Large intestine (tissue), 3 donors: ENCODE measurements at regions not wholly inside any gene's neighbourhood (a gene's known extent, or its start where the extent isn't known, plus 50 kb on each side); places are given as distances from the start of the nearest gene placed in this dataset.

Experiments
- DNase-seq, 2 donors: peaks; one replicate each; pipeline versions ENCODE4 v3.0.0 to v3.0.0-alpha.2; 2013
- H3K27ac ChIP-seq: one replicate; pipeline ENCODE4 v1.5.1; 2013; ENCODE audit warnings: low read length
- H3K27me3 ChIP-seq: 2 replicates; pipeline ENCODE4 v1.6.1; 2013; ENCODE audit warnings: low read length; ENCODE audit not compliant: control insufficient read depth, insufficient read depth
- H3K36me3 ChIP-seq: 2 replicates; pipeline ENCODE4 v1.6.1; 2013; ENCODE audit warnings: low read length; ENCODE audit not compliant: control insufficient read depth, insufficient read depth
- H3K4me1 ChIP-seq: one replicate; pipeline ENCODE4 v1.6.1; 2013; ENCODE audit warnings: low read length; ENCODE audit not compliant: control insufficient read depth, insufficient read depth
- H3K4me3 ChIP-seq: one replicate; pipeline ENCODE4 v1.5.1; 2013; ENCODE audit warnings: low read length
- H3K9me3 ChIP-seq: one replicate; pipeline ENCODE4 v1.6.1; 2013; ENCODE audit warnings: mild to moderate bottlenecking, low read depth, low read length, moderate library complexity; ENCODE audit not compliant: control insufficient read depth
- WGBS: methylation state at CpG from one replicate; pipeline ENCODE4 v1.1.5; 2013; ENCODE audit warnings: low lambda C conversion rate; ENCODE audit not compliant: insufficient coverage; 5-methylcytosine and 5-hydroxymethylcytosine counted together

DNA sequence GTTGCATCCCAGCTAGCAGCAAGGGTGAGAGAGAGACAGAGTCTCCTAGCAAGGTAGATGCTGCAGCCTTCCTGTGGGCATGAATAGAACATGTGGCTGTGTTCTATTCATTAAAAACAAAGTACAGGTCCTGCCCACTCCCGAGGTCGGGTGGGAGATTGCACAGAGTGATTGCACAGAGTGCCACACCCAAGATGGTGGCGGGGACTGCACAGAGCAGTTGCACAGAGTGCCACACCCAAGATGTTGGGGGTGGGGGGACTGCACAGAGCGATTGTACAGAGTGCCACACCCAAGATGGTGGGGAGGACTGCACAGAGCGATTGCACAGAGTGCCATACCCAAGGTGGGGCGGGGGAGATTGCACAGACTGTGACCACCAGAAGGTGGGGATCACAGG is 410.8 kb upstream of the EEF2KMT start:
- Histone ChIP-seq H3K36me3 (no peaks in the 10 kb centered on the region), H3K9me3 (no peaks in the 10 kb centered on the region), H3K4me3 (no peak overlapping the region), H3K4me1 (no peaks in the 10 kb centered on the region), H3K27ac (no peak overlapping the region), H3K27me3 (no peaks in the 10 kb centered on the region)
- WGBS: no CpG with 5 or more reads among the region's 6 CpGs
- DNase-seq: no peak

DNA sequence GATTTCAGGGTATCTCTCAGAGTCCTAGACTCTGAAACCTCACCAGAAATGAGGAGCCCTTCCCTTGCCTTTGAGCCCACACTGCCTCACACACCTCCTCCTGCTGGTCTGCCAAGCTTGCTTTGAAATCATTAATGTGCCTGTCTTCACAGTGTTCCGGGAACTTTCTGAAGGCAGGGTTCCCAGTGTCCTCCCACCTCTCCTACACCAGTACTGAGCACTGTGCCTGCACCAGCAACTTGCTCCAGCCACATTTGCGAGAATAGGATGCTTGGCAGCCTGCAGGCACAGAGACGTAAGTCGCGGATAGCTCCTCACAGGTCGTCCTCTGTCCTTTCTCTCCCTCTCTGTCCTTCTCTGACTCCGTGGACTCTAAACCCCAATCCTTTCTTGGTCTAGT is 408.4 kb upstream of the EEF2KMT start:
- Histone ChIP-seq H3K4me3 (no peak overlapping the region), H3K27ac (no peak overlapping the region), H3K4me1 (no peaks in the 10 kb centered on the region), H3K9me3 (no peaks in the 10 kb centered on the region), H3K27me3 (no peaks in the 10 kb centered on the region), H3K36me3 (no peaks in the 10 kb centered on the region)
- WGBS: no CpG with 5 or more reads among the region's 7 CpGs
- no peak for DNase-seq

DNA sequence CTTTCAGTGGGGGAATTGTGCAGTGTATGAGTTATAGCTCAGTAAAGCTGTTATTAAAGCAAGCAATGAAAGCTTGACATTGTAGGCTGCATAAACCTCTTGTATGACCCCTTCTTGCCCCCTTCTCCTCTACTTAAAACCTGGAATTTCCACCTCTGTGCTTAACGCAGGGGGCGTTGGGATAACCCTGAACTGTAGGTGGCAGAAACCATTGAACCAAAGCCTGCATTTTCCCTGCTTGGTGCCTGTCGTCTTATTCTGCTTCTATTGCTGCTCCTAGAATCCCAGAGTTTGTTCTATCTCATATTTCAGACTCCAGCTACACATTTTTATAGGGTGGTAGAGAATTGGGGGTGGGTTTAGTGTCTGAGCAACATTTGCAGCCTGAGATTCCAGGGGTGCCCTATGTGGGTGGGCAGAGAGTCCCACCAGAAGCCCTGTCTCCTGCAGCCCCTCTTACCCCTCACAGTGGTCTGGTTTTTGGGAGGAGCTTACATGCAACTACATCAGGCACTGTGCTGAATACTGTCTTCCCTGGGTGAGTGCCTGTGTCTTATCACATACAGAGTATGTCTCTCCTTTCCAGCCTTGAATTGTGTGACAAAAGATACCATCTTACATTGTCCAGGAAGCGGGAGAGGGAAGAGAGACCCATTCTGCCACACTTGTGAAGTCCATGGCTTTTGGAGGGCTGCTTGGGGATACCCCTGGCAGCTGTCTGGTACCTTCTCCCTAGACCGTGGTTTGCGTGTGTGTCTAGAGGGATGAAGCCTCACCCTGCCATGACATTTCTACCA is 407.7 kb upstream of the EEF2KMT start:
- no peaks in the 10 kb centered on the region for H3K4me1 ChIP-seq
- no peaks in the 10 kb centered on the region for H3K9me3 ChIP-seq
- no CpG with 5 or more reads among the region's 6 CpGs for WGBS
- no peaks in the 10 kb centered on the region for H3K36me3 ChIP-seq
- H3K27me3 ChIP-seq: no peaks in the 10 kb centered on the region
- no peak overlapping the region for H3K27ac ChIP-seq
- no peak for DNase-seq
- H3K4me3 ChIP-seq: no peak overlapping the region

DNA sequence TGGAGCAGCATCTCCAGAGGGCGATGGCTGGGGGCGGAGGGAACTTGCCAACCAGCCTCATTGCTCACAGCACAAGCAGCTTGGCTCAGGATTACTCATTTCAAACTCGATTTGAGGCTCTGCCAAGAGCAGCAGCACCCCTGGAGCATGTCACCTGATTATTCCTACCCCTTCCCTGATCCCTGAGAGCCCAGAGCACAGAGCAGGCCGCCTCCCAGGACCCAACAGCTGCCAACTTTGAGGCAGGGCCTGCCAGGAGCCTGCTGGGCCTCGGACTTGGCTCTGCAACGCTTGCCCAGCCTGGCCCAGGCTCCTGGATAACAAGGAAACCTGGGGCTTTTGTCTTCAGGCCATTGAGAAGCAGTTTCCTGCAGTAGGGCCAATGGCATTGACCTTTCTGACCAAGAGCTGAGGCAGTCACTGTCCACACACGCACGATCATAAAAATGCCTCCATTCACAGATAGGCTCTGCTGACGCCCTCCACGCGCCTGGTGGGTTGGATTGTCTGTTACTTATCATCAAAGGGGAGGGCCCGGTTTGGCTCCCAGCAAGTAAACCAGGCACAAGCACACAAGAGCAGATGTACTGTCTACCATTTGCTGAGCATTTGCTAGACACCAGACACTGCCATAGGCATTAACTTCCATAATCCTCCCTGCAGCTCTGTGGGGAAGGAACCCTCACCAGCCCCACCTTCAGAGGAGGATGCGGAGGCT is 406.6 kb upstream of the EEF2KMT start:
- no peak for DNase-seq
- Histone ChIP-seq H3K4me1 (no peaks in the 10 kb centered on the region), H3K4me3 (no peak overlapping the region), H3K27ac (no peak overlapping the region), H3K9me3 (no peaks in the 10 kb centered on the region), H3K27me3 (no peaks in the 10 kb centered on the region), H3K36me3 (no peaks in the 10 kb centered on the region)
- WGBS: no CpG with 5 or more reads among the region's 13 CpGs

DNA sequence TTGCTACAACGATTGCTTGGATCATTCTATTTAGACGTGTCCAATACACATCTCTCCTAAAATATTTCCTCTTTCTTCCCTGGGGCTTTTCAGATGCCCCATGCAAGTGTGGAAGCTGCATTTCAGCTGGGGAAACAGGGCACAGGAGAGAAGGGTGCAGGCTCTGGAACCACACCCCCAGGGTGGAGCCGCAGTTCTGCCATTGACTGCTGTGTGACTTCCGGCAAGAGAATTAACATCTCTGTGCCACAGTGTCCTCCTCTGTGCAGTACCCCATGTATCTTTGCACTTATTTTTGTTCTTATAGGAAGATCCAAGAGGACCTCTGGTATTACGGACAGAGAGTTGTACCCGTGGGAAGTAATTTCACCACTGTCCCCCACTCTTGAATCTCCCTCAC is 405.3 kb upstream of the EEF2KMT start:
- Histone ChIP-seq H3K9me3 (no peaks in the 10 kb centered on the region), H3K27ac (no peak overlapping the region), H3K4me1 (no peaks in the 10 kb centered on the region), H3K27me3 (no peaks in the 10 kb centered on the region), H3K36me3 (no peaks in the 10 kb centered on the region), H3K4me3 (no peak overlapping the region)
- no peak for DNase-seq
- 90% methylated on average over 2 of the region's 6 CpGs for WGBS

DNA sequence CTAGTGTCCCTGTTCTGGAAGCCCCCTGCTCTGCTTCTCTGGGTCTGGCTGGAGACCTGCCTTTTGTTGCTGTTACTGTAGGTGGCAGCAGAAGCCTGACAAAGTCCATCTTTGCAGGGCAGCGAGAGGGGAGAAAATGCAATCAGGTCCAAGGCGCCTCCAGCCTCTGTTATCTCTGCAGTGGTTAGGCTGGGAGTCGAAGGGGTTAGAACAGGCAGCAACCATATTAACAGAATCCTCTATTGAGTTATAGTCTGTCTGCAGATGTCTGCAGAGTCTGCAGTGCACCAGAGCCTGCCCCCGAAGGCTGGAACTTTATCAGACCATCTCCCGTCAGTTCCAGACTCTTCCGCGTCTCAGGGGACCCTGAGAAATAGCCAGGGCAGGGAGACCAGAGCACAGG is 404.9 kb upstream of the EEF2KMT start:
- peak; percentile 5 to 17 for DNase-seq
- WGBS: no CpG with 5 or more reads among the region's 7 CpGs
- H3K9me3 ChIP-seq: no peaks in the 10 kb centered on the region
- no peaks in the 10 kb centered on the region for H3K4me1 ChIP-seq
- H3K27me3 ChIP-seq: no peaks in the 10 kb centered on the region
- H3K36me3 ChIP-seq: no peaks in the 10 kb centered on the region
- no peak overlapping the region for H3K4me3 ChIP-seq
- H3K27ac ChIP-seq: no peak overlapping the region

DNA sequence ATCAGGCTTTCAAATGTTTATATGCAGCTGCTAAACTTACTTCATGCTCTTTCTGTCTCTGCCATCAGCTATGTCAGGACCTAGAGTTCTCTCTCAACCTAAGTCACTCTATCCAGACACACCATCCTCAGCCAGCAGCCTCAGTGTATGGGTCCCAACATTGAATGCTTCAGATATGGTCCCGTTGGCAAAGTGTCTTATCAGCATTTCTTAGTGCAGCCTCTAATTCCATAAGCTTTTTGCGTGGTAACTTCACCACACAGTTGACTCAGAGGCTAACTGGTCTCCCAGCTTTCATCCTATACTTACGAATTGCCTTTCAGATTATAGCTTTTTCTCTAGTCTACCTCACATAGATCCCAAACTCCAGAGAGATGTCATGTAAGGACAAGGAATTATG is 402.9 kb upstream of the EEF2KMT start:
- no peak for DNase-seq
- WGBS: no CpG with 5 or more reads among the region's 3 CpGs
- H3K27me3 ChIP-seq: no peaks in the 10 kb centered on the region
- no peaks in the 10 kb centered on the region for H3K9me3 ChIP-seq
- no peak overlapping the region for H3K4me3 ChIP-seq
- H3K4me1 ChIP-seq: no peaks in the 10 kb centered on the region
- no peaks in the 10 kb centered on the region for H3K36me3 ChIP-seq
- H3K27ac ChIP-seq: no peak overlapping the region

DNA sequence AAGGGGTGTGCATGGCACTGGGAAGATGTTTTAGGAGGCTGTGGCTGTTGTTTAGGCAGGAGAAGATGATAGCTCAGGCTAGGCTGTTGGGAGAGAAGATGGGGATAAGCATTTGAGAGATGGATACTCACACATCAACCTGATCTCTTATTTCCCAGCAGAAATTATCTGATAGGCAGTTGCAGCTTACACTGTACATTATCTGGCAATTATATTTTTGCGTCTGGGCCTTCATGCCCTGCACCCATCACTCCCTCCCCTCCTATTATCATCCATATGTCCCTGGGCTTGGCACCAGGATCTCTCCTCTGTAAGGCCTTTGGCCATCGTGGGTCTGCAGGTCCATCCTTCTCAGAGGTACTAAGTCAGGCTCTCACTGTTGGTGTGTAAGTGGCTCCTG is 401.0 kb upstream of the EEF2KMT start:
- Histone ChIP-seq H3K9me3 (no peaks in the 10 kb centered on the region), H3K27me3 (no peaks in the 10 kb centered on the region), H3K4me3 (no peak overlapping the region), H3K4me1 (no peaks in the 10 kb centered on the region), H3K27ac (no peak overlapping the region), H3K36me3 (no peaks in the 10 kb centered on the region)
- DNase-seq: no peak
- WGBS: no CpG with 5 or more reads among the region's 2 CpGs

DNA sequence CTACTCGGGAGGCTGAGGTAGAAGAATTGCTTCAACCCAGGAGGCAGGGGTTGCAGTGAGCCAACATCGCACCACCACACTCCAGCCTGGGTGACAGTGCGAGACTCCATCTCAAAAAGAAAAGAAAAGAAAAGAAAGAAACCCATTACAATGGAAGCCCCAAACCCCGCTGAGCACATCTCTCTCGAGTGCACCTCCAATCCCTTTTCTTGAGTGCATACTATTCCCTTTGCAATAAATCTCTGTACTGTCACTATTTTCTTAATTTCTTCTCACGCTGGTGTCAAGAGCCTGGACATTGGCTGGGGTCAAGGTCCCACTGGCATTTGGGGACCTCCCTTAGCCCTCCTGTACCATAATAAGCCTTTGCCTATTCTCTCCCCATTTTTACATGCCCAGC is 398.4 kb upstream of the EEF2KMT start:
- no peak for DNase-seq
- Histone ChIP-seq H3K4me1 (no peaks in the 10 kb centered on the region), H3K9me3 (no peaks in the 10 kb centered on the region), H3K36me3 (no peaks in the 10 kb centered on the region), H3K27ac (no peak overlapping the region), H3K4me3 (no peak overlapping the region), H3K27me3 (no peaks in the 10 kb centered on the region)
- no CpG with 5 or more reads among the region's 6 CpGs for WGBS

DNA sequence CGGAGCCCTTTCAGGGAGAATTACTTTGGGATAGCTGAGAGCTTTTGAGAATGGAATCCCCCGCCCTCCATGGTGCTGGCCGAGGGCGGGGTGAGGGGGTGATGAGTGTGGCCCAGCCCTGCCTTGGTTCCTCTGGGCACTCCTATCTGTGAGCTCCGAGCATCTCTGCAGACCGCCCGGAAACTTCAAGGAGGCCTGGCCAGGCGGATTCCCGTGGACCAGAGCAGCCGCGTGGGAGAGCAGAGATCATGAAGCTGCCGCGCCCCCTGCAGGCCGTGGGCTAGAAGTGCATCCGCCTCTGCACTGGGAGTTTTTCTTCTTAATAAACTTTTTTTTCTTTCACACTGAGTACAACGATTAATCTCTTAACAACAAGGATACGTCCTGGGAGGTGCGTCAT is 392.9 kb upstream of the EEF2KMT start:
- DNase-seq: peak in 1 of 2 donors; percentile 2
- Histone ChIP-seq H3K36me3 (no peaks in the 10 kb centered on the region), H3K9me3 (no peaks in the 10 kb centered on the region), H3K4me1 (no peaks in the 10 kb centered on the region), H3K27me3 (no peaks in the 10 kb centered on the region), H3K4me3 (no peak overlapping the region), H3K27ac (no peak overlapping the region)
- WGBS: no CpG with 5 or more reads among the region's 18 CpGs

DNA sequence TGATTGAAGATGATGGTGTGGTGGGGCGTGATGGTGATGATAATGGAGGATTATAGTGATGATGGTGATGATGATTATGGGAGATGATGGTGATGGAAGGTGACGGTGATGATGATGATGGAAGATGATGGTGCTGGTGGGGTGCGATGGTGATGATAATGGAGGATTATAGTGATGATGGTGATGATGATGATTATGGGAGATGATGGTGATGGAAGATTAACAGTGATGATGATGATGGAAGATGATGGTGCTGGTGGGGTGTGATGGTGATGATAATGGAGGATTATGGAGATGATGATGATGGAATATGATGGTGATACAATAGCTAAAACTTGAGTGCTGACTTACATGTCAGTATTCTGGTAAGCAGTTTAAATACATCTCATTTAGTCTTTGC is 391.0 kb upstream of the EEF2KMT start:
- no peak overlapping the region for H3K27ac ChIP-seq
- H3K4me3 ChIP-seq: no peak overlapping the region
- H3K4me1 ChIP-seq: no peaks in the 10 kb centered on the region
- no peaks in the 10 kb centered on the region for H3K36me3 ChIP-seq
- 69% methylated on average over 3 of the region's 3 CpGs for WGBS
- DNase-seq: no peak
- H3K27me3 ChIP-seq: no peaks in the 10 kb centered on the region
- no peaks in the 10 kb centered on the region for H3K9me3 ChIP-seq
